ENCODE measurements at regions not wholly inside any gene's neighbourhood (a gene's known extent, or its start where the extent isn't known, plus 50 kb on each side); places are given as distances from the start of the nearest gene placed in this dataset.

GRCh38 chr7:10315881-10316280 lies 657.8 kb upstream of the PHF14 start:
- no peaks in the 10 kb centered on the region for H3K27me3 ChIP-seq
- no peaks in the 10 kb centered on the region for H3K4me1 ChIP-seq
- intact Hi-C loops (cut with DNase I) = no loop called here
- H3K4me3 ChIP-seq = no peak overlapping the region
- no peaks in the 10 kb centered on the region for H3K36me3 ChIP-seq (replicated peaks in 1 of 2; ENCODE audit: insufficient read depth in 1 of 2, low read depth in 2 of 2)
- no peak for ATAC-seq
- TF ChIP-seq, protein P1, sequence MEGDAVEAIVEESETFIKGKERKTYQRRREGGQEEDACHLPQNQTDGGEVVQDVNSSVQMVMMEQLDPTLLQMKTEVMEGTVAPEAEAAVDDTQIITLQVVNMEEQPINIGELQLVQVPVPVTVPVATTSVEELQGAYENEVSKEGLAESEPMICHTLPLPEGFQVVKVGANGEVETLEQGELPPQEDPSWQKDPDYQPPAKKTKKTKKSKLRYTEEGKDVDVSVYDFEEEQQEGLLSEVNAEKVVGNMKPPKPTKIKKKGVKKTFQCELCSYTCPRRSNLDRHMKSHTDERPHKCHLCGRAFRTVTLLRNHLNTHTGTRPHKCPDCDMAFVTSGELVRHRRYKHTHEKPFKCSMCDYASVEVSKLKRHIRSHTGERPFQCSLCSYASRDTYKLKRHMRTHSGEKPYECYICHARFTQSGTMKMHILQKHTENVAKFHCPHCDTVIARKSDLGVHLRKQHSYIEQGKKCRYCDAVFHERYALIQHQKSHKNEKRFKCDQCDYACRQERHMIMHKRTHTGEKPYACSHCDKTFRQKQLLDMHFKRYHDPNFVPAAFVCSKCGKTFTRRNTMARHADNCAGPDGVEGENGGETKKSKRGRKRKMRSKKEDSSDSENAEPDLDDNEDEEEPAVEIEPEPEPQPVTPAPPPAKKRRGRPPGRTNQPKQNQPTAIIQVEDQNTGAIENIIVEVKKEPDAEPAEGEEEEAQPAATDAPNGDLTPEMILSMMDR (IDR thresholded peaks at IDR 0.05) = no peak
- TF ChIP-seq POLR2A (IDR thresholded peaks at IDR 0.05) = no peak
- WGBS, 2 donors = 52 to 59% methylated on average over 4 of the region's 4 CpGs
- no peaks in the 10 kb centered on the region for H3K9me3 ChIP-seq
- DNase-seq = no peak
- H3K27ac ChIP-seq = no peak overlapping the region

- H3K27ac ChIP-seq = no peak overlapping the region
- DNase-seq (no peak), ATAC-seq (no peak)
- H3K27me3 ChIP-seq = no peaks in the 10 kb centered on the region
- no peak overlapping the region for H3K4me3 ChIP-seq
- intact Hi-C loops (cut with DNase I) = no loop called here
- TF ChIP-seq, protein P1 (IDR thresholded peaks at IDR 0.05) = no peak
- TF ChIP-seq POLR2A (IDR thresholded peaks at IDR 0.05) = no peak
- WGBS, 2 donors = 53 to 73% methylated on average over 1 of the region's 1 CpG
- H3K9me3 ChIP-seq = no peaks in the 10 kb centered on the region
- no peaks in the 10 kb centered on the region for H3K4me1 ChIP-seq
- H3K36me3 ChIP-seq (replicated peaks in 1 of 2; ENCODE audit: insufficient read depth in 1 of 2, low read depth in 2 of 2) = no peaks in the 10 kb centered on the region
Observed at GRCh38 chr7:10316488-10316887, 657.2 kb upstream of the PHF14 start.

- Histone ChIP-seq H3K36me3 (replicated peaks in 1 of 2; ENCODE audit: insufficient read depth in 1 of 2, low read depth in 2 of 2) (no peaks in the 10 kb centered on the region), H3K27ac (no peak overlapping the region), H3K9me3 (no peaks in the 10 kb centered on the region), H3K4me3 (no peak overlapping the region), H3K4me1 (no peaks in the 10 kb centered on the region), H3K27me3 (no peaks in the 10 kb centered on the region)
- 44 to 56% methylated on average over 2 of the region's 2 CpGs for WGBS, 2 donors
- DNase-seq (no peak), ATAC-seq (no peak)
- TF ChIP-seq, protein P1 (IDR thresholded peaks at IDR 0.05) = no peak
- TF ChIP-seq POLR2A (IDR thresholded peaks at IDR 0.05) = no peak
- intact Hi-C loops (cut with DNase I) = no loop called here
Observed at GRCh38 chr7:10325395-10325794, 648.3 kb upstream of the PHF14 start.

- 44 to 50% methylated on average over 2 of the region's 2 CpGs for WGBS, 2 donors
- intact Hi-C loops (cut with DNase I) = no loop called here
- TF ChIP-seq, protein P1 (IDR thresholded peaks at IDR 0.05) = no peak
- no peak for TF ChIP-seq POLR2A (IDR thresholded peaks at IDR 0.05)
- Histone ChIP-seq H3K27ac (no peak overlapping the region), H3K4me3 (no peak overlapping the region), H3K27me3 (no peaks in the 10 kb centered on the region), H3K4me1 (peaks cover 5% of the 10 kb centered on the region), H3K9me3 (no peaks in the 10 kb centered on the region), H3K36me3 (replicated peaks in 1 of 2; ENCODE audit: insufficient read depth in 1 of 2, low read depth in 2 of 2) (no peaks in the 10 kb centered on the region)
- ATAC-seq (no peak), DNase-seq (no peak)
Observed at GRCh38 chr7:10343108-10343507, 630.6 kb upstream of the PHF14 start.

DNA sequence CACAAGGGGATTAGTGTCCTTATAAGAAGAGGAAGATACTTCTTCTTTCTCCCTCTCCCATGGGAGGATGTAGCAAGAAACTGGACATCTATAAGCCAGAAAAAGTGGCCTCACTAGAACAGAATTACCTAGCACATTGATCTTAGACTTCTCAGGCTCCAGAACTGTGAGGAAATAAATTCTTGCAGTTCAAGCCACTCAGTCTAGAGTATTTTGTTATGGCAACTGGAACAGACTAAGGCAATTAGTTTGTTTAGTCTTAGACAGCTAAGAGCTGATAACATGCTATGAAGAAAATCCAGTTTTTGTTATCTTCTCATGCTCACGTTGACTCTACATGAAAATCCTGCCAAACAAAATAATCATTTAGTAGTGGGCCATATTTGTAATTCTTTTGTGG lies 627.6 kb upstream of the PHF14 start:
- no peaks in the 10 kb centered on the region for H3K9me3 ChIP-seq
- no peaks in the 10 kb centered on the region for H3K27me3 ChIP-seq
- TF ChIP-seq POLR2A (IDR thresholded peaks at IDR 0.05) = no peak
- TF ChIP-seq, protein P1 (IDR thresholded peaks at IDR 0.05) = no peak
- peaks cover 5% of the 10 kb centered on the region for H3K4me1 ChIP-seq
- peak; percentile 55 for ATAC-seq
- intact Hi-C loops (cut with DNase I) = no loop called here
- H3K27ac ChIP-seq = no peak overlapping the region
- H3K4me3 ChIP-seq = no peak overlapping the region
- no peak for DNase-seq
- 3 to 4% methylated on average over 1 of the region's 1 CpG for WGBS, 2 donors
- no peaks in the 10 kb centered on the region for H3K36me3 ChIP-seq (replicated peaks in 1 of 2; ENCODE audit: insufficient read depth in 1 of 2, low read depth in 2 of 2)
